SK-N-SH treated with all-trans-retinoic acid at 6 μM for 48 hours (cell line): ENCODE measurements at regions not wholly inside any gene's neighbourhood (a gene's known extent, or its start where the extent isn't known, plus 50 kb on each side); places are given as distances from the start of the nearest gene placed in this dataset.

Experiments used
- ARNTL ChIP-seq: fragments of 450-650 bp; formaldehyde crosslinking; IDR thresholded peaks from 2 replicates; pipeline ENCODE4 v1.5.0; 2020; ENCODE audit warnings: low read depth, mild to moderate bottlenecking, moderate library complexity, borderline replicate concordance
- BACH2 ChIP-seq: fragments of 250-450 bp; sonication (Bioruptor Pico); IDR thresholded peaks from 2 replicates; pipeline ENCODE4 v1.9.0; 2021; ENCODE audit warnings: mild to moderate bottlenecking, borderline replicate concordance
- ISL1 ChIP-seq: fragments of 250-450 bp; sonication (Bioruptor Pico); IDR thresholded peaks from 2 replicates; pipeline ENCODE4 v2.1.2; 2022; ENCODE audit warnings: mild to moderate bottlenecking, moderate library complexity
- OSR1 ChIP-seq: fragments of 250-450 bp; sonication (Bioruptor Pico); IDR thresholded peaks from 2 replicates; pipeline ENCODE4 v1.8.0; 2022; ENCODE audit warnings: moderate library complexity, mild to moderate bottlenecking, inconsistent platforms
- PATZ1 ChIP-seq: fragments of 250-450 bp; sonication (Bioruptor Pico); IDR thresholded peaks from 2 replicates; pipeline ENCODE4 v1.8.0; 2020; ENCODE audit warnings: mild to moderate bottlenecking, moderate library complexity, borderline replicate concordance
- POU6F1 ChIP-seq: fragments of 250-450 bp; sonication (Bioruptor Pico); IDR thresholded peaks from 2 replicates; pipeline ENCODE4 v1.8.0; 2021; ENCODE audit warnings: low read depth, mild to moderate bottlenecking, moderate library complexity, borderline replicate concordance
- RARB ChIP-seq: fragments of 250-450 bp; sonication (Bioruptor Pico); IDR thresholded peaks from 2 replicates; pipeline ENCODE4 v1.8.0; 2021; ENCODE audit warnings: mild to moderate bottlenecking, moderate library complexity
- TOX ChIP-seq: fragments of 250-450 bp; sonication (Bioruptor Pico); IDR thresholded peaks from 2 replicates; pipeline ENCODE4 v1.8.0; 2021; ENCODE audit warnings: mild to moderate bottlenecking, moderate library complexity, borderline replicate concordance
- TSHZ2 ChIP-seq: fragments of 250-450 bp; sonication (Bioruptor Pico); IDR thresholded peaks from 2 replicates; pipeline ENCODE4 v1.5.0; 2020; ENCODE audit warnings: mild to moderate bottlenecking, moderate library complexity
- ZFP3 ChIP-seq: fragments of 250-450 bp; sonication (Bioruptor Pico); IDR thresholded peaks from 2 replicates; pipeline ENCODE4 v1.5.0; 2020; ENCODE audit warnings: mild to moderate bottlenecking, moderate library complexity
- ZNF70 ChIP-seq: fragments of 450-650 bp; formaldehyde crosslinking; IDR thresholded peaks from 2 replicates; pipeline ENCODE4 v1.5.0; 2020; ENCODE audit warnings: mild to moderate bottlenecking, moderate library complexity

GRCh38 chr9:73059247-73059646 lies 92.4 kb upstream of the ANXA1 start:
- TF ChIP-seq ISL1 (CRISPR knock-in tag): no peak
- TF ChIP-seq RARB (CRISPR knock-in tag): no peak
- TF ChIP-seq PATZ1 (CRISPR knock-in tag): no peak
- TF ChIP-seq TOX (CRISPR knock-in tag): no peak
- TF ChIP-seq ZNF70 (CRISPR knock-in tag): no peak
- no peak for TF ChIP-seq ARNTL (CRISPR knock-in tag)
- no peak for TF ChIP-seq OSR1 (CRISPR knock-in tag)
- TF ChIP-seq BACH2 (CRISPR knock-in tag): no peak
- no peak for TF ChIP-seq ZFP3
- TF ChIP-seq POU6F1 (CRISPR knock-in tag): no peak
- TF ChIP-seq TSHZ2 (CRISPR knock-in tag): no peak
